Glutamatergic neuron (in vitro differentiated cells): ENCODE measurements at regions not wholly inside any gene's neighbourhood (a gene's known extent, or its start where the extent isn't known, plus 50 kb on each side); places are given as distances from the start of the nearest gene placed in this dataset.
"Not testable (repeated sequence)": the region's sequence is repeated elsewhere in the genome, so short reads cannot be mapped to it uniquely, and the experiment has no call there.

Experiments used
- DNase-seq: peaks from one replicate; pipeline ENCODE4 v3.0.0; 2022
- H3K27ac Mint-ChIP-seq: one replicate; pipeline ENCODE4 v1.8.0; 2020; ENCODE audit warnings: mild to moderate bottlenecking, mixed read lengths, inconsistent platforms; ENCODE audit not compliant: unreplicated experiment
- H3K27me3 Mint-ChIP-seq: one replicate; pipeline ENCODE4 v1.8.0; 2020; ENCODE audit warnings: mild to moderate bottlenecking, moderate library complexity, mixed read lengths, inconsistent platforms; ENCODE audit not compliant: unreplicated experiment
- H3K36me3 Mint-ChIP-seq: one replicate; pipeline ENCODE4 v1.8.0; 2020; ENCODE audit warnings: mild to moderate bottlenecking, mixed read lengths, inconsistent platforms; ENCODE audit not compliant: unreplicated experiment
- H3K4me1 Mint-ChIP-seq: one replicate; pipeline ENCODE4 v1.8.0; 2020; ENCODE audit warnings: mild to moderate bottlenecking, low read depth, mixed read lengths, inconsistent platforms; ENCODE audit not compliant: unreplicated experiment
- H3K4me3 Mint-ChIP-seq: one replicate; pipeline ENCODE4 v1.8.0; 2020; ENCODE audit warnings: mild to moderate bottlenecking, mixed read lengths, inconsistent platforms; ENCODE audit not compliant: unreplicated experiment
- H3K9me3 Mint-ChIP-seq: one replicate; pipeline ENCODE4 v1.8.0; 2020; ENCODE audit warnings: mild to moderate bottlenecking, moderate library complexity, mixed read lengths, inconsistent platforms; ENCODE audit not compliant: unreplicated experiment
- TF ChIP-seq, protein P1 (sequence below): fragments of 200-600 bp; sonication (generic); IDR thresholded peaks from one replicate; pipeline ENCODE4 v1.5.0; 2021; ENCODE audit not compliant: partially characterized antibody, unreplicated experiment

DNA sequence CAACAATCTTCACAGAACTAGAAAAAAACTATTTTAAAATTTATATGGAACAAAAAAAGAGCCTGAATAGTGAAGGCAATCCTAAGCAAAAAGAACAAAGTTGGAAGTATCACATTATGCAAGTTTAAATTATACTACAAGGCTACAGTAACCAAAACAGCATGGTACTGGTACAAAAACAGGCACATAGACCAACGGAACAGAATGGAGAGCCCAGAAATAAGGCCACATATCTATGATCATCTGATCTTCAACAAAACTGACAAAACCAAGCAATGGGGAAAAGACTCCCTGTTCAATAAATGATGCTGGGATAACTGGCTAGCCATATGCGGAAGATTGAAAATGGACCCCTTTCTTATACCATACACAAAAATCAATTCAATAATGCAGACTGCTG, 74.4 kb upstream of the RTN4 start:
- not testable (repeated sequence) for H3K9me3 Mint-ChIP-seq, H3K4me3 Mint-ChIP-seq, H3K27ac Mint-ChIP-seq, H3K27me3 Mint-ChIP-seq, DNase-seq
- Mint-ChIP-seq H3K4me1 (peaks cover 23% of the 10 kb centered on the region), H3K36me3 (peaks cover 17% of the 10 kb centered on the region)

DNA sequence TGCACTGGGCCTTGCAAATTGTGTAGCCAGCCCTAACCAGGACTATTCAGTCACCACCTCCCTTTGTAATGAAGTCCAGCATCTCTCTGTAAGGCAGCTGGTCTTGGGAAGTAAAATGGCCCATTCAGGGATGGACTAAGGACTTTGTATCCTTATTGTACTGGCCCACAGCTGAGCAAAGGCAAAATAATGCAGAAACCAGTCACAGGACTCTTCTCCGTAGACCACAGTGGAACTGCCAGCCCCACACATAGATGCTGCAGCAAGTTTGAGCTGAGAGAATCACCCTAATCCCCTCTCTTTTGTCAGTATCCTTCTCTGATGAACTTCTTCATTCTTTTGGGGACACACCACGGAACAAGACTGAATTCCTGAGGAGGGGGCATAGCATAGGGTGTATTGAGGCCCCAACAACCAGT, 73.6 kb upstream of the RTN4 start:
- H3K27me3 Mint-ChIP-seq: peaks cover 2% of the 10 kb centered on the region
- DNase-seq: no peak
- TF ChIP-seq, protein P1, sequence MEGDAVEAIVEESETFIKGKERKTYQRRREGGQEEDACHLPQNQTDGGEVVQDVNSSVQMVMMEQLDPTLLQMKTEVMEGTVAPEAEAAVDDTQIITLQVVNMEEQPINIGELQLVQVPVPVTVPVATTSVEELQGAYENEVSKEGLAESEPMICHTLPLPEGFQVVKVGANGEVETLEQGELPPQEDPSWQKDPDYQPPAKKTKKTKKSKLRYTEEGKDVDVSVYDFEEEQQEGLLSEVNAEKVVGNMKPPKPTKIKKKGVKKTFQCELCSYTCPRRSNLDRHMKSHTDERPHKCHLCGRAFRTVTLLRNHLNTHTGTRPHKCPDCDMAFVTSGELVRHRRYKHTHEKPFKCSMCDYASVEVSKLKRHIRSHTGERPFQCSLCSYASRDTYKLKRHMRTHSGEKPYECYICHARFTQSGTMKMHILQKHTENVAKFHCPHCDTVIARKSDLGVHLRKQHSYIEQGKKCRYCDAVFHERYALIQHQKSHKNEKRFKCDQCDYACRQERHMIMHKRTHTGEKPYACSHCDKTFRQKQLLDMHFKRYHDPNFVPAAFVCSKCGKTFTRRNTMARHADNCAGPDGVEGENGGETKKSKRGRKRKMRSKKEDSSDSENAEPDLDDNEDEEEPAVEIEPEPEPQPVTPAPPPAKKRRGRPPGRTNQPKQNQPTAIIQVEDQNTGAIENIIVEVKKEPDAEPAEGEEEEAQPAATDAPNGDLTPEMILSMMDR: no peak
- no peak overlapping the region for H3K4me3 Mint-ChIP-seq
- peaks cover 17% of the 10 kb centered on the region for H3K36me3 Mint-ChIP-seq
- H3K4me1 Mint-ChIP-seq: peaks cover 30% of the 10 kb centered on the region
- H3K27ac Mint-ChIP-seq: no peak overlapping the region
- peaks cover 8% of the 10 kb centered on the region for H3K9me3 Mint-ChIP-seq

DNA sequence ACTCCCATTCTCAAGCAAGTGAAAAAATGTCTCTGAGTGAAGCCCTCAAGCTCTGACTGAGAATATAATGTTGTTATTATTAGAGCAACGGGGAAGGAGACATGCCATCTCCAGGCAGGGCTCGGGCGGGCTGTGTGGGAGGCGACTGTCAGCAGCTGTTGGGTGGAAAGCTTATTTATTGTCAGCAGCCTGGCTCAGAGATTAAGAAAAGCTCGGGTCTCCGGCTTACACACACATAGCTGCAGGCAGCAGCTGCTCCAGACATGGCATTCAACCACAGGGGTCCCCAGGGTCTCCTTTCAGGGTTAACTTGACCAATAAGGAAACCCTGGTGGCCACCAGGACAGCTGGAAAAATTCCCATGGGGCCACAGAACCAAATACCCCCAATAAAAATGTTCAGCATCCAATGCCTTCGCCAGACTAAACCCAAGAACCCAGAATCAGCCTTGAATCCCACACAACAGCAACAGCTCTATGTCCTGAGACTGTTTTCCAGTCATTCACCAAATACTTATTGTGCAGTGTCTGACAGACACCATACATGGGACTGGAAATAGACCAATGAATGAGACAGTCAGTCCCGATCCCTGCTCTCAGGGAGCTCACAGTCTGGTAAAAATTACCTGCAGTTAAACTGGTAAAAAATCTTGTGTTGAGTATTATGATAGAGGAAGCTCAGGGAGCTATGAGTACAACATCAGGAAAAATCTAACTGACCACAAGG, 70.5 kb upstream of the RTN4 start:
- TF ChIP-seq, protein P1: no peak
- peaks cover 38% of the 10 kb centered on the region for H3K4me1 Mint-ChIP-seq
- peaks cover 2% of the 10 kb centered on the region for H3K27me3 Mint-ChIP-seq
- H3K36me3 Mint-ChIP-seq: peaks cover 13% of the 10 kb centered on the region
- peak overlapping the region; percentile 81 for H3K27ac Mint-ChIP-seq
- peak overlapping the region; percentile 72 for H3K4me3 Mint-ChIP-seq
- H3K9me3 Mint-ChIP-seq: peaks cover 9% of the 10 kb centered on the region
- DNase-seq: peak; percentile 68

DNA sequence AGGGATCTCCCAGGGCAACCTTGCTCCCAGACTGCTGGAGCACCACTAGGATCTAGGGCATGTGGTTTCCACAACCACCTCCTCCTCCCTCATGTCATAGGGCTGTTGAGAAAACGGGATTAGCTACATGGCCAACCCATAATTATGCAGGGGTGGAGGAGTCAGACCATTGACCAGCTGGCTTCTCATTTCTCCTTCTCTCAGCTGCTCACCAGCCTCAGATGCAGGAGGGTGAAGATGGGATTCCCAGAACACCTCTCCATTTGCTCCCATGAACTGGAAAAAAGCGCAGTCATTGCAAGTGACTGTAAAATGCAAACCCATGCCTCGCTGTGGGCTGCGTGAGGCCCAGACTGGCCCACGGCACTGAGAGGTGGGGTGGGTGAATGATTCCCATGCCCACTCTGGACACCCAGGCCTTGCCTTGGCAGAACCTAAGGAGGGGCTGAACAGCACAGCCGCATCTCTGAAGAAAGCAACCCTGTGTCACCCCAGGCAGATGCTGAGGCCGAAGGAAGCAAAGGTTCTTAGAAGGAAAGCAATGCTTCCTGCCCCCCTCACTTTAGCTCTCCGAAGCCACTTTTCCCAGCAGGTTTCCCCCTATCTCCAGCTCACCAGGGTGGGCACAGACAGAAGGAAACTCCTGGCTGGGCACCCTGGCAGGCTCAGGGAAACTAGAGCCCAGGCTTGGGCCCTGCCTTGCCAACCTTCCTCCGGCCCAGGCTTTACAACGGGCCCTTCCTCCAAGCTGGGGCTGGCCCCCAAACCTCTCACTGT, 69.6 kb upstream of the RTN4 start:
- Mint-ChIP-seq H3K4me1 (peaks cover 41% of the 10 kb centered on the region), H3K4me3 (peak overlapping the region; percentile 72), H3K36me3 (peaks cover 9% of the 10 kb centered on the region), H3K27me3 (peaks cover 2% of the 10 kb centered on the region), H3K27ac (peak overlapping the region; percentile 83), H3K9me3 (peaks cover 9% of the 10 kb centered on the region)
- DNase-seq: peak; percentile 24
- TF ChIP-seq, protein P1: no peak

DNA sequence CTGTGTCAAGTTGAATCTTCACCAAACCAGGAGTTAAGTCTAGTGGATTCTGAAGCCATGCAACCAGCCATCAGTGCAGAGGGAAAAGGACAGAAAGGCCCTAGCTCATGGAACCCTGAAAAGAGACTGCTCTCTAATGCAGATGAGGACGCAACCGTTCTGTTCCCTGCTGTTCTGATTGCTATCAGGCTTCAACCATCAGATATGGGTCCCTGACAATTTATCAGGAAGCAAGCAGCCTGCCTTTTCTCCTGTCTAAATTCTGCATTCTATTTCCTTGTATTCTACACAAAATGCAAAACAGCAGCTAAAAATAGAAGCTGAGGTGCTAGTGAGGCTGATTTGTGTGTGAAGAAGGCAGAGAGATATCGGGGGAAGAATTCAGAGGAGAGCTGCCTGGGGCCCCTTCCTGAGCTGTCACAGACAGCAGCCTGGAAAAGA, 68.4 kb upstream of the RTN4 start:
- H3K4me1 Mint-ChIP-seq: peaks cover 41% of the 10 kb centered on the region
- no peak for DNase-seq
- peaks cover 9% of the 10 kb centered on the region for H3K9me3 Mint-ChIP-seq
- H3K4me3 Mint-ChIP-seq: peak overlapping the region; percentile 26
- TF ChIP-seq, protein P1: no peak
- H3K36me3 Mint-ChIP-seq: no peaks in the 10 kb centered on the region
- H3K27me3 Mint-ChIP-seq: peaks cover 2% of the 10 kb centered on the region
- H3K27ac Mint-ChIP-seq: peak overlapping the region; percentile 10
